GM12891 (cell line): ENCODE measurements at regions not wholly inside any gene's neighbourhood (a gene's known extent, or its start where the extent isn't known, plus 50 kb on each side); places are given as distances from the start of the nearest gene placed in this dataset.

Source experiments
- PAX5 ChIP-seq: IDR thresholded peaks from 2 replicates; pipeline ENCODE4 v1.6.1; 2011; ENCODE audit warnings: low read length, moderate library complexity, mild to moderate bottlenecking; ENCODE audit not compliant: insufficient read depth, severe bottlenecking
- POLR2A ChIP-seq: IDR thresholded peaks from 2 replicates; pipeline ENCODE4 v1.6.1; 2011; ENCODE audit warnings: low read depth, low read length, control low read depth
- POLR2AphosphoS5 ChIP-seq: IDR thresholded peaks from 2 replicates; pipeline ENCODE4 v1.6.1; 2011; ENCODE audit warnings: low read depth, low read length, control low read depth
- TAF1 ChIP-seq: IDR thresholded peaks from 2 replicates; pipeline ENCODE4 v1.6.1; 2011; ENCODE audit warnings: low read depth, low read length, control low read depth

GRCh38 chr17:77002103-77003045 lies 134.2 kb downstream of the MGAT5B start:
- TF ChIP-seq POLR2AphosphoS5: no peak
- no peak for TF ChIP-seq POLR2A
- TF ChIP-seq TAF1: no peak
- no peak for TF ChIP-seq PAX5
